Right kidney (tissue), 1 donor: ENCODE measurements at regions not wholly inside any gene's neighbourhood (a gene's known extent, or its start where the extent isn't known, plus 50 kb on each side); places are given as distances from the start of the nearest gene placed in this dataset.

ENCODE experiments used
- DNase-seq: peaks from one replicate; pipeline ENCODE4 v3.0.0-alpha.2; 2016

DNA sequence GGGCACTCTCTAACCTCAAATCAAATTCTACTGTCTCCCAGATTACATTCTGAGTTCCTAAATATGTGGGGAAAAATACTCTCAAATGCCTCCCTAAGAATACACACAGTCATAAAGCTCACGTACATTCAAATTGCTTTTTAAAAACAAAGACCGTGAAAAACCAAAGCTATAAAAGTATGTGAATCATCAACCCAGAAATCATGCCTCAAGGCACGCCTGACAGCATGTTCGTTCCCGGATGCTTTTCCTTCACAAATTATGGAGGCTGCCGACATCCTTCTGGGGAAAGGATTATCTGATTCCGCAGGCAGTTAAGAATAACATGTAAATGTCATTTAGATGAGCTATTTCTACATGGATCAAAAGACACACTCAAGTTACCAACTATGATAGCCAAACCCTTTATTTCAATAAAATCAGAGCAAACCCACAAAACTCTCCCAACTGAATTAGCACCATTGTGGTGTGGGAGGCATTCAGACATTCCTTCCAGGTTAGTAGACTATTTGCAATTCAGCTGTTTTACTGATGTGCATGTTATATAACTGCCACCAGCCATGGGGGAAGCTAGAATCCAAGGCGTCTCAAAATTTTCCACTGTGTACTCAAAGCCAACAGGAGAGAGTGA is 398.2 kb upstream of the TRIB2 start:
- DNase-seq: peak; percentile 34

DNA sequence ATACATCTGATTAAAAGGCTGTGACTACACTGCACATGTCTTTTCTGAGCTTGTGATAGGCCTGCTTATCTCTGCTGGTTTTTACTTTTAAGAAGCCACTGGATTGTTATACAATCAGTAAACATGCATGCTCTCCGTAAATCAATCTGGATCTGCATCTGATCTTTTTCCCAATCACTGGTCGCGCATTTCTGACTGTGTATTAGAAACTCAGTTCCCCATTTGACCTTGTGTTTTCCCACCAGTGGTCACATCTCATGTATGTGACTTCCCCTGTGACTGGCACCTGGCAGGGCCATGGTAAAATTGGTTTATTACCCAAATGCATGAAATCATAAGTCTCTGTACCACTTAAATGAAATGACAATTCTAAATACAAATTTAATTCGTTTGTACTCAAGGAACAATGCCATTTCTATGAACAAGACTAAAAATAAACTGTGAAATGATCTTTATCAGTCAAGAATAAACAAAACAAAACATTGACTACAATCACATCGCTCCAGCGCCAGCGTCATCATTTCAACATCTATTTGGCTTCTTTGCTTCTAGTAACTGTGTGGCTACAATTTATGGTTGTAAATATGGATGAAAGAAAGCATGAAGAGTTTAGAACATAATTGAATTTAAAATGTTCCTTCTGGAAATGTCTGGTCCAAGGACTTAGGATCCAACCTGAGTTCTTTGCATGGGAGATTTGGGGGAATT is 396.6 kb upstream of the TRIB2 start:
- DNase-seq: no peak

DNA sequence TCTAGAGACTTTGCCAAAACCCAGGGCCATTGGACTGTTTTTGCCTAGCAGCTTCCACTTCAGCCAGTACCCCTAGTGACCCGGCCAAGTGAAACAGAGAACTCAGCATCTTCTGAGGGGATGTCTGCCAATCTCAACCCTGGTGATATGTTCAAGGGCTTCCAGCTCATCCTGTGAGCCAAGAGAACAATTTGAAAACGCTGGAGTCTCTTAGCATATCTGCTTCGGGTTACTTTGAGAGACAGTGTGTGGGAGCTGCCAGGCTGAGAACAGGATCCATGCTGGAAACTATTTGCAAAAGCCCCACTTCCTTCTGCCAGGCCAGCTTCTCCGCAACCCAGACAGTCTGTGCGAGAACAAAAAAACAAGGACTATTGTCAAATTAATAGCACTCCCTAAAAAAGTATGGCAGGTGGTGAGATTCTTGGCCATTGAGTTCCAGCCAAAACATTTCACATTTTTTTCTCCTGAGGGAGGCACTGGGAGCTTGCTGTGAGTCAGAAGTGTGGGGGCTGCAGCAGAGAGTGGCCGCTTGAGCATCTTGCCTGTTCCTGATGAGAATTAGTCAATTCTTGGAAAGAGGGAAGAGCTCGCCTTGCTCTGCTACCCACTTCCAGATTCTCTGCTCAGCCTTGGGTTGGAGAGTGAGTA is 395.6 kb upstream of the TRIB2 start:
- peak; percentile 31 for DNase-seq

DNA sequence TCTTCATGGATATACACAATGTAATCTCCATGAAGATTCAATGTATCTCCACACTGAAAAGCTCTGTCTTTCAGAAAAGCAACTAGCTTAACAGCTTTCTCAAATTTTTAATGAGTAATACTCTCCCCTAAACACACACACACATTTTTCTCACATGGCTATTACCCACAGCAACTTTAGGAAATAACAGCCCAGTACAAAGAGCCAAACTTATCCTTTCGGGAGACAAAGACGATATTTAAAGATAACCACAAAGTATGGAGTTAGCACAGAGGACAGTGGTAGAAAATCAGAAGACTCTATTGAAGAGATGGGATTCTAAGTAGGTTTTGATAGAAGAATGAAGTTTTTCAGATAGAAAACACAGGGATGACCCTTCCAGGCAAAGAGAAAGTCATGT is 394.9 kb upstream of the TRIB2 start:
- no peak for DNase-seq

DNA sequence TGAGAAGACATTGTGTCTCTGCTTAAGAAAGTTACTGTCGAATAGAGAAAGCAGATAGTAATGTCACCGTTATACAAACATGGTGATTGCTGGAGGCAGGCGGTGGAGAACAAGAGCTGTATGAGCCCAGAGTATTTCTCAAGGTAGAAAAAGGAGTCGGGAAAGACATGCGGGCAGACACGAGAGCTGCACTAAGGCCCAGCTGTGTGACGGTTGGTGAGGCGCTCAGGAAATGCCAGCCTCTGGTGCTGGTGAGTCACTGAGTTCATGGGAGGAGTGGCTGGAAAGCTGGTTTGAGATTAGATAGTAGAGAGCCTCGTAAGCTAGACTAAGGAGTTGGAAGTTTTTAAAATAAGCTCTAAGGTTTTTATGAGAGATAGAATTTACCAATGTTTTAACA is 390.9 kb upstream of the TRIB2 start:
- no peak for DNase-seq

DNA sequence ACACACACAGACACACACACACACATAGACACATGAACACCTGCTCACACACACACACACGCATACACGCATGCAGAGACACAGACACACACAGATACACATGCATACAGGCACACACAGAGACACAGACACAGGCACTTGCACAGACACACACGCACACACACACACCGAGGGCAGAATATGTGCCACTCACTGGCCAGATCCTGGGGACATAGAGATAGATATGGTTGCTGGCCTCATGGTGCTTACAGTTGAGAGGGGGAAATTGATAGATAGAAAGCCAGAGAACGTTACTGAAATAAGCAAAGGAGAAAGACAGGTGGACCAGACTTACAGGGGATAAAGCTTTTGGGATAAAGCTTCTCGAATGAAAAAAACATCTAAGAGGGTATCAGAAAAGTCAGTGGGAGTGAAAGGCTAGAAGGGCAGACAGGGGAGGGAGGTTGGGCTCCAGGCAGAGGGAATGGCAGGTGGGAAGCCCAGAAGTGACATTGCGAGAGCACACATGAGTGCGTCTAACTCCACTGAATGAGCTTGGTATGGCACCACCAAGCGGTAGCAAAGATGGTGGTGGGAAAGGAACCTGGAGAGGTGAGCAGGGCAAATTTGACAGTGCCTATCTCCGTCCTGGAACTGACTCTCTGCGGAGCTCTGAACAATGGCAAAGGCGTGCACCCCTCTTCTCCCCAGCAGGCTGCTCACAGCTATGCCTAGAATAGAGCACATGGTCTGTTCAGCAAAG is 390.1 kb upstream of the TRIB2 start:
- no peak for DNase-seq

DNA sequence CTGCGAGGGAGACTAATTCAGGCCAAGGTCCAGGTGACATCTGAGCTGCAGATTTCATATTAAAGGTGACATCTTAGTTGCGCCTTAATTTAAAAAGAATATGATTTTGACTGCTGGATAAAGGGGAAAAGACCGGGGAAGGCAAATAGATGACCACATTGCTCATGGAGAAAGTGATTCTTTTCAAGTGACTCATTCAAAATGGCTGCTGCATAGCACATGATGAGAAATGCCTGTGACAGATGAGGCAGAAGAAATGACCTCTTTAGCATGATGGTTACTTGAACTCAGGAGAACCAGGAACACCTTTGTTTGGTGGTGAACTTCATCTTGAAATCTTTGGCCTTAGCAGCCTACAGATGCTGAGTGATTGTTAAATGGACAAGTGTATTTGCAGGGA is 385.8 kb upstream of the TRIB2 start:
- DNase-seq: no peak

DNA sequence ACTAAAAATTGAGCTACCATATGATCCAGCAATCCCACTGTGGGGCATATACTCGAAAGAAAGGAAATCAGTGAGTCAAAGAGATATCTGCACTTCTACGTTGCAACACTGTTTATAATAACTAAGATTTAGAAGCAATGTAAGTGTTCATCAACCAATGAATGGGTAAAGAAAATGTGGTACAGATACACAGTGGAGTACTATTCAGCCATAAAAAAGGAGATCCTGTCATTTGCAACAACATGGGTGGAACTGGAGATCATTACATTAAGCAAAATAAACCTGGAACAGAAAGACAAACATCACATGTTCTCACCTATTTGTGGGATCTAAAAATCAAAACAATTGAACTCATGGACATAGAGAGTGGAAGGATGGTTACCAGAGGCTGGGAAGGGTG is 385.0 kb upstream of the TRIB2 start:
- DNase-seq: no peak

DNA sequence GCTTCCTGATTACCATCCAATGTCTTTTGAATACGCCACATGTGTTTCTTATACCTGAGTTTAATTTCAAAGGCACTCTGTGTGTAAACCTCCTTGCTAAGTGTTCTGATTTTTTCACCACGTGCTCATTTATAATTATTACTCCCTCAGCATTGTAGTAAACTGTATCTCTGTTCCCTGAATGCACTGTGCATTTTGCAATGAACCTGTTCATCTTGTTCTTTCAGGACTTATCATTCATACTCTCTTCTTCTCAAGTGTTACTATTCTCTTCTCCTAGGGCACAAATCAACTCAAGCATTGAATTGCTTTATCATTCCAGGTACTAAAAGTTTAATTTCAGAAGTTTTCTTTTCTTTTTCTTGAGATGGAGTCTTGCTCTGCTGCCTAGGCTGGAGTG is 383.4 kb upstream of the TRIB2 start:
- no peak for DNase-seq

DNA sequence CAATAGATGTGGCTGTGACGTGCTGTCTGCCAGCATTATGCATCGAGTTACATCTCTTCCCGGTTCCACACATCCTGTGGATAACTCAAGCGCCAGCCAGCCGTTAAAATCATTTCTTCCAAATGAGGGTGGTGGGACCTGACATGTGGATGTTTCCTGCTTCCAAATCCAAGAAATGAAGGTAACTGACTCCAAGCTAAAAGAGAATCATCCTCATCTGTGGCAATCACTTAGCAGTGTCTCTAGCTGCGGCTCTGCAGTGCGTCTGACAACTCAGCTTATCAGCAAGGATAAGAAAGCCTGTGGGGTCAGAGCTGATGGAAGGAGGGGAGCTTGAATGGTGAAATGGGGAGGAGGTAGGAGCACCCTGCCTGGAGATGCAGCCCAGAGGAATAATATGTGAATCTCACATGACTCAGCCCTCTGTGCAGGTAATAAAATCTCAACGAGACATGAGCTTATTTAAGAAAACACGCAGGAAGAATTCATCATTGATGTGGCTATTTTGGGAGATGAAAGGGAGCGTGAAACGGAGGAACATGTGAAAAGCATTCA is 382.2 kb upstream of the TRIB2 start:
- no peak for DNase-seq

DNA sequence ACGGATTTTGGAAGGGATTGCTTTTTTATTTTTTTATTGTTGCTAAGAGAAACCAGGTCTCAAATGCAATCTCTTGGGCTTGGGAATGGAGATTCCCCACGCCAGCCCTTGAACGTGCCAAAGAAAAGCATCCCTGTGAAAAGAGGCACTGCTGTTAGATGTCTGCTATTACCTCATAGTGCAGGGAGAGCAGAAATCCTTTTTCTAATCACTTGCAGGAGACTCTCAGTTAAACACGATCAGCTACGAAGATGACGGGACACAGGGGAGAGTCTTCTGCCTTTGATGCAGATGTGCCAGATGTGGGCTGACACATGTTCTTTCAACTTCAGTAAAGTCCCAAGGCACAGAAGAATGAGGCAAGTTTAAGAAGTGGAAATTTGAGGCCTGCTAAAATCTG is 381.6 kb upstream of the TRIB2 start:
- no peak for DNase-seq

DNA sequence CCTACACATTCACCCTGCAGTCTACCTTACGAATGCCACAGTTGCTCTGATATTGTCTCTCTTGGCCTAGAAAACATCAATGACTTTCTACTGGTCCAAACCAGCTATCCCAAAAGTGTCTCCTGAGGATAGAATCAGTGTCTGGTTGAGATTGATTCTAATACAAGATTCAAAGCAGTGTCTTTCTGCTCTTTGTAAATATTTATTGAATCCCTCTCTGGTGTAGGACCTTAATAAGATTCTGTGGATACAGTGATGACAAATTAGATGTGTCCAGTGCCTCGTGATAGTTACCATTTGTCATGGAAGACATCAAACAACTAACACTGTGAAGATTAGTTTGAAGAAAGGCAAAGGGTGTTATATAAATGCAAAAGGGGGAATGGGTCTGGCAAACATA is 380.7 kb upstream of the TRIB2 start:
- no peak for DNase-seq

DNA sequence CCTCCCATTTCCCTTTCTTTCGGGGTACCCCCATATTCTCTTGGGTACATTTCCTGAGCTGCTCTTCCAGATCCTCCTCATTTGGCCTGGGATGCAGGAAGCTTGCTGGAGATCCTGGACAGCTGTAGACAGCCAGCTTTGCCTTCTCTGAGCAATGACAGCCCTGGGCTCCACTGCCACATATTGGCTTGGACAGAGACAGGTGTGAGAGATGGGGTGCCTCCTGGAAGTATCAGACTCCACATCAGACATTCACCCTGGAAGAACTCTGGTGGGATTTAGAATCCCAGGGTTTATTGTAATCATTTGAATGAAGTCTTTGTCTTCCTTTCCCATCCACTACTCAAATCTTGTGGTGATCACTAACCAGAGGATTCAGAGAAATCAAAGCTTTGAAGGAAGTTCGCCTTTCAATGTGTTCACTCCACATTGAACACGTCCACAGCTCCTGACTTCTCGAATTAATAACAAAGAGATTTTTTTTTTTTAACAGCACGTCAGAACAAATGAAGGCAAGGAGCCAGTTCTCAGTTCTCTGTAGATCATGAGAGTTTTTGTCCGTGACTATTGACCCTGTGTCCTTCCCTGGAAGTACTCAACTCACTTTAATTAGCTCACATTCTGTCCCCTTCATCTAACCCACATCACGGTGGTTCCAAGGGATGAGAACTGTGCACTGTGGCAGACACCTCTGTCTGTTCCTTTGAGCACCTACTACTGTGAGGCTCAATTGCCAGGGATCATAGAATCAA is 377.6 kb upstream of the TRIB2 start:
- no peak for DNase-seq

DNA sequence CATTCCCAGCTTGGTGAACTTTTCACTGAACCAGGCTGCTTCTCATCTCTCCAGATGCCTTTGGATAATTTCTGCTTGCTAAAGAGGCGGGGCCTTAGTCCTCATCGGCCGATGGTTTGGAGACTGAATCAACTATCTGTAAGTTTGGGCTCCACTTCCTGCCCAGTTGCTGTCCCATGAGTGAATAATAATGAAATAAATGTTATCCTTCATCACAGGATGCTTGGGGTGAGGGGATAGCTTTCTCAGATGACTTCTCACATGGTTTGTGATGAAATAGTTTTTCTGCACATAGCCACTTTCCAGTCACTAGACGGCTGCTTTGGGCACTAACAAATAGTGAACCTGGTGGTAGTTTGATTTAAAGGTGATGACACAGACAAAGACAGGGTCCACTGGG is 376.6 kb upstream of the TRIB2 start:
- DNase-seq: no peak

DNA sequence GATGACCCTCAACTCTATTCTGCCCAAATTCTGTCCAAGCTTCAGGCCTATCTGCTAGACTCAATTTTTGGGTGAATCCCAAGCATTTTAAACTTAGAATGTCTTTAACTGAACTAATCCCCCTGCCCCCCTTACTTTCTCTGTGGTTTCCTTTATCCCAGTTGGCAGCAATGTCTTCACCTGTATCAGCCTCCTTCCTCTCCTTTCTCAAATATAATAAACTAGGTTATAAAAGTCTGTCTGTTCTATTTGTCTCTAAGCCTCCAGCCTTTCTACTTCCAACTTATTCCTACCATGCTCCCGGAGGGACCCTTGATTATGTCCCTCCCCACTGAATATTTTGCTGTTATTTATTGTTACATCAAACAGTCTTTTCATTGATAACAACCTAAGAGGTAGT is 375.5 kb upstream of the TRIB2 start:
- DNase-seq: no peak

DNA sequence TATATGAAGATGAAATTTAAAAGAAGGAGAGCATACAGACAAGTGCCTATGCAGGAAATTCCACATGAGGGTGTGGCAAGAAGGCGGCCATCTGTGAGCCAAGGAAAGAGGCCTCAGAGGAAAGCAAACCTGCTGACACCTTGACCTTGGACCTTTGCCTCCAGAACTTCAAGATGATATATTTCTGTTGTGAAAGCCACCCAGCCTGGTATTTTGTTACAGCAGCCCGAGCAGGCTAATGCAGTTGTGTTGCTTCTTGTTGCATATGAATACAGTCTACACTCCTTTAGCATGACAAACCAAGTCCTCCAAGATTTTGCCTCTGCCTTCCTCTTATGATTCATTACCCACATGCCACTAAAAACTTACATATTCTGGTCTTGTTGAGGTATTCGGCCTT is 374.8 kb upstream of the TRIB2 start:
- DNase-seq: no peak

DNA sequence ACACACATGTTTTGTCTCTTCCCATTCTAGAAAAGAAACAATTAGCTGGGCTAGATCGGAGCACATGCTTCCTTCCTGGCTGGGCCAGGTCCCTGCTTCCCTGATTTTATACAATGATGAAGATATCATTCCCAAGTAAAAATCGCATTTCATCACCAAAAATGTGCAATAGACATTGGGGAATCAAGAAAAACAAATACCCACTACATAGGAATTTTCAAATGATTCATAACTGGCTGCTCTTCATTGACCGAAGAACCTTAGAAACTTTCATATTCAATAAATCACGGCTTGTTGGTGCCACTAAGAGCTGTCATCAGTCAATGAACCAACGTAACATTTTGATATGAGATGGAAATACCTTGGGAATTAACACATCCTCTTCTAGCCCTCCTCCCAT is 373.6 kb upstream of the TRIB2 start:
- no peak for DNase-seq

DNA sequence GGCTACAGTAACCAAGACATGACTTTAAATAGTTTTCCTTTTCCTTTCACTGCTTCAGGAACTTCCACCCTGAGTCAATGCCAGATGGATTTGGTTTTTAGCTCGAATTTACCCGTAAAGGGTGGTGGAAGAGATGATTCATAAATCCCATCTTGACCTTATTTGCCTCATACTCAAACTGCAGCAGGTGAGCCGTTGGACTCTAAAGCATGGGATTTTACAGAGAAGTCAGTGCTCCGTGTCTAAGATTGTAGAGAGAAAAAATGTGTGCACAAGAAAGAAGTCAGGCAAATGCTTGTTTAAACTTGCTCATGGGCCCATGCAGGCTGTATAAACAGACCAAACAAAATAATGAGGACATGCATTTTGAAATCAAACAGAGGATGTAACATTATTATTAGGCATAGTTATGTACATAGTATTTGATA is 369.7 kb upstream of the TRIB2 start:
- no peak for DNase-seq

DNA sequence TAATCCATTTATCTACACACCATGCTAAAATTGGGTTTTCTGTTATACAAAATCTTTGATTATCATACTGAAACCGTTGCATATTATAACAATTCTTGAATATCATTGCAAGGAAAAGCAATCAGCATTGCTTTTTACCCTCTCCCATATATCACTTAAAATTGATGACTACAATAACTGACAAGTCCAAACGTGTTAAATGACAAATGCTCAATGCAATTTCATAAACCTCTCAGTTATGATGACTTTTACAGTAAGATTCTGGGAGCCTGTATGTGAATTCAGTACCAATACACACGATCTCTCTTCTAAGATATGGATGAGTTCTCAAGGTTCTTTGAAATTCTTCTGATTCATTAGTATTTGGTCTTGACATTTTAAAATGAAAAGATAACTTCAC is 368.5 kb upstream of the TRIB2 start:
- no peak for DNase-seq

DNA sequence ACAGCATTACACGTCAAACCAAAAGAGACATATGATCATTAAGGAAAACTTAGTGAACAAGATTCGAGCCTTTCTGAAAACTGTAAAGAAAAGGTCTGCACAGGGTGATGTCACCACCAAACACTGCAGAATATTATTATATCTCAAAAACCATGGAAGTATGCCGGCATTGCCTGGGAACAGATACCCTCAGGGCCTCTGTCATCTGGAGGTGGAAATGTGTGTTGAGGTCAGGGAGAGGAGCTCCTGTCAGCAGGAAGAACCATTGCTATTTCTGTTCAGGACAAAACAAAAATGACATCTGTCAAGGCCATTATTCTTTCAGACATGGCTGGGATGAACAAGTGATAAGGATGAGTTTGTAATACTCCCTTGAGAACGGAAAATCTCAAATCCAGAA is 365.9 kb upstream of the TRIB2 start:
- no peak for DNase-seq

DNA sequence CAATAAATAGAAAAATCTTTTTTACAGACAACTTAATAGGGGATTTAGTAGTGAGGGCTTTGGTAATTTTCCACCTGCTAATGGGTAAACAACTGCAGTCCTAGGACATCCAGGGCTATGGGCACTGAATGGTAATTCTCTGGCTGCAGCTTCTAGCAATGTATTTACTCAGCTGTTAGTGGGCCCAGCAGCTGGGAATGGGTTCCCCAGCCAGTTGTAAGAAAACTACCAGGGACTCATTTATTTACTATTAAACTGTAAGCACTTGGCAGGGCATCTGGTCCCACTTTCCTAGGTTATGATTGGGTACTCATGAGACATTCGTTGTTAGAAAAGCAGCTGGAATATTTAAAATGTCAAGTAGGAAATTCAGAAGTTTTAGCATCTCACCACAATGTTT is 363.8 kb upstream of the TRIB2 start:
- DNase-seq: no peak

DNA sequence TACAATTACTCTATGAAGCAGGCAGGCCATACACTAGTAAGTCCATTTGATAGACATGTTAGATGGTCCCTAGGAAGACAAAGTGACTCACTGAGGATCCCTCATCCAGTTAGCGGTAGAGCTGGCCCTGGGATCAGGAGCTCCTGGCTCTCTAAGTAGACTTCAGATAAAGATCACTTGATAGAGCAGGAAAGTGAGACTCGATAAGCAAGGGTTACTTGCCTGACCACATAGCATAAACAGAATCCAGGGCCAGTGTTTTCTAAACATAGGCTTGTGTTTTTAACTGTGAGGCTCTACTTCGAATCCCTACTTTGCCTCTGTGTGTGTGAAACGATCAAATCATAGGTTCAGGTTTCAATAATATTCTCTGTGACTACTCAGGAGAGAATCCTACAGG is 355.2 kb upstream of the TRIB2 start:
- no peak for DNase-seq
